Panc1 (cell line): ENCODE measurements at regions not wholly inside any gene's neighbourhood (a gene's known extent, or its start where the extent isn't known, plus 50 kb on each side); places are given as distances from the start of the nearest gene placed in this dataset.

Source experiments
- CTCF ChIP-seq: fragments of 450-650 bp; IDR thresholded peaks from 2 replicates; pipeline ENCODE4 v1.5.1; 2017; ENCODE audit warnings: mild to moderate bottlenecking
- POLR2AphosphoS5 ChIP-seq: IDR thresholded peaks from 2 replicates; pipeline ENCODE4 v1.6.1; 2012; ENCODE audit warnings: mild to moderate bottlenecking, low read depth, low read length, moderate library complexity
- SIN3A ChIP-seq: IDR thresholded peaks from 2 replicates; pipeline ENCODE4 v1.6.1; 2012; ENCODE audit warnings: low read depth, mild to moderate bottlenecking, low read length, moderate library complexity, borderline replicate concordance; ENCODE audit not compliant: insufficient read depth
- TF ChIP-seq, protein P1 (sequence below), 2 experiments: IDR thresholded peaks; 2 replicates each; pipeline ENCODE4 v1.6.1; 2011 to 2012; ENCODE audit warnings: low read depth in 2 of 2, control low read depth in 1 of 2, low read length in 1 of 2, mild to moderate bottlenecking in 1 of 2, moderate library complexity in 1 of 2; ENCODE audit not compliant: insufficient read depth in 1 of 2

- TF ChIP-seq CTCF, result no peak
- TF ChIP-seq POLR2AphosphoS5, result no peak
- no peak for TF ChIP-seq SIN3A
- TF ChIP-seq, protein P1, sequence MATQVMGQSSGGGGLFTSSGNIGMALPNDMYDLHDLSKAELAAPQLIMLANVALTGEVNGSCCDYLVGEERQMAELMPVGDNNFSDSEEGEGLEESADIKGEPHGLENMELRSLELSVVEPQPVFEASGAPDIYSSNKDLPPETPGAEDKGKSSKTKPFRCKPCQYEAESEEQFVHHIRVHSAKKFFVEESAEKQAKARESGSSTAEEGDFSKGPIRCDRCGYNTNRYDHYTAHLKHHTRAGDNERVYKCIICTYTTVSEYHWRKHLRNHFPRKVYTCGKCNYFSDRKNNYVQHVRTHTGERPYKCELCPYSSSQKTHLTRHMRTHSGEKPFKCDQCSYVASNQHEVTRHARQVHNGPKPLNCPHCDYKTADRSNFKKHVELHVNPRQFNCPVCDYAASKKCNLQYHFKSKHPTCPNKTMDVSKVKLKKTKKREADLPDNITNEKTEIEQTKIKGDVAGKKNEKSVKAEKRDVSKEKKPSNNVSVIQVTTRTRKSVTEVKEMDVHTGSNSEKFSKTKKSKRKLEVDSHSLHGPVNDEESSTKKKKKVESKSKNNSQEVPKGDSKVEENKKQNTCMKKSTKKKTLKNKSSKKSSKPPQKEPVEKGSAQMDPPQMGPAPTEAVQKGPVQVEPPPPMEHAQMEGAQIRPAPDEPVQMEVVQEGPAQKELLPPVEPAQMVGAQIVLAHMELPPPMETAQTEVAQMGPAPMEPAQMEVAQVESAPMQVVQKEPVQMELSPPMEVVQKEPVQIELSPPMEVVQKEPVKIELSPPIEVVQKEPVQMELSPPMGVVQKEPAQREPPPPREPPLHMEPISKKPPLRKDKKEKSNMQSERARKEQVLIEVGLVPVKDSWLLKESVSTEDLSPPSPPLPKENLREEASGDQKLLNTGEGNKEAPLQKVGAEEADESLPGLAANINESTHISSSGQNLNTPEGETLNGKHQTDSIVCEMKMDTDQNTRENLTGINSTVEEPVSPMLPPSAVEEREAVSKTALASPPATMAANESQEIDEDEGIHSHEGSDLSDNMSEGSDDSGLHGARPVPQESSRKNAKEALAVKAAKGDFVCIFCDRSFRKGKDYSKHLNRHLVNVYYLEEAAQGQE (IDR thresholded peaks at IDR 0.05; ENCODE audit: insufficient read depth in 1 of 2, low read depth in 2 of 2, low read length in 1 of 2), result no peak
Measured at GRCh38 chr5:102595332-102595731, 96.5 kb upstream of the SLCO6A1 start.
